Spinal cord (tissue), 9 donors: ENCODE measurements at regions not wholly inside any gene's neighbourhood (a gene's known extent, or its start where the extent isn't known, plus 50 kb on each side); places are given as distances from the start of the nearest gene placed in this dataset.

ENCODE experiments used
- DNase-seq, 6 donors: peaks; one replicate each; pipeline versions ENCODE4 v3.0.0 to v3.0.0-alpha.2; 2013 to 2015; ENCODE audit warnings: low spot score in 6 of 6, low read depth in 4 of 6
- H3K27ac ChIP-seq: one replicate; pipeline ENCODE4 v1.5.1; 2013; ENCODE audit warnings: low read depth, low read length, control low read depth
- H3K27me3 ChIP-seq: one replicate; pipeline ENCODE4 v1.6.1; 2013; ENCODE audit warnings: low read length; ENCODE audit not compliant: control insufficient read depth, insufficient read depth
- H3K36me3 ChIP-seq: one replicate; pipeline ENCODE4 v1.6.1; 2013; ENCODE audit warnings: low read length; ENCODE audit not compliant: control insufficient read depth, insufficient read depth
- H3K4me1 ChIP-seq: one replicate; pipeline ENCODE4 v1.6.1; 2013; ENCODE audit warnings: low read length; ENCODE audit not compliant: control insufficient read depth, insufficient read depth
- H3K4me3 ChIP-seq: one replicate; pipeline ENCODE4 v1.5.1; 2013; ENCODE audit warnings: low read depth, low read length, control low read depth
- H3K9me3 ChIP-seq: one replicate; pipeline ENCODE4 v1.6.1; 2013; ENCODE audit warnings: low read length; ENCODE audit not compliant: control insufficient read depth, insufficient read depth
- WGBS: methylation state at CpG from one replicate; pipeline ENCODE4 v1.1.5; 2013; ENCODE audit warnings: missing lambda C conversion rate; ENCODE audit not compliant: insufficient coverage; 5-methylcytosine and 5-hydroxymethylcytosine counted together
- donor health status: healthy.

GRCh38 chr4:136371231-136371630, 1161.1 kb downstream of the PCDH18 start:
- Histone ChIP-seq H3K27me3 (no peaks in the 10 kb centered on the region), H3K4me3 (no peak overlapping the region), H3K27ac (no peak overlapping the region), H3K9me3 (no peaks in the 10 kb centered on the region), H3K36me3 (no peaks in the 10 kb centered on the region), H3K4me1 (no peaks in the 10 kb centered on the region)
- WGBS = no CpG with 5 or more reads among the region's 2 CpGs
- DNase-seq = no peak

- Histone ChIP-seq H3K4me3 (no peak overlapping the region), H3K9me3 (no peaks in the 10 kb centered on the region), H3K4me1 (no peaks in the 10 kb centered on the region), H3K27me3 (no peaks in the 10 kb centered on the region), H3K36me3 (no peaks in the 10 kb centered on the region), H3K27ac (no peak overlapping the region)
- no CpG with 5 or more reads among the region's 2 CpGs for WGBS
- DNase-seq = no peak
Measured at GRCh38 chr4:136369073-136369472, 1163.2 kb downstream of the PCDH18 start.

DNA sequence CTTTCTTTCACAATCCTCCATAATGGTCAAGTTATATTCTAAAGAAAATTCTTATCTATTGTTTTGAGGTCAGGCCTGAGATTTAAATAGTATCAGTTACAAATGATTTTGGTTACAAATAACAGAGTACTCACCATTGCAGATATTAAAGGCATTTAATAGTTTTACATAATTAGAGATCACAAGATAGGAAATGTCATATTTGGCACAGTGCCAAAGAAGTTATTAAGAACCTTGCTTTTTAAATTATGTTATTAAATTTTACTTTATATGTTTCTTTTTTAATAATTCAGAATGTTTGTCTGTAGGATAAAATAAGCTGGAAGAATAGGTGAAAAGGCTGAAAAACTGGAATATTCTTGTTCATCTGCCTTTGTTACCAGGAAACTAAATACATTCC, 1174.7 kb downstream of the PCDH18 start:
- H3K27ac ChIP-seq = no peak overlapping the region
- no peaks in the 10 kb centered on the region for H3K9me3 ChIP-seq
- H3K4me1 ChIP-seq = no peaks in the 10 kb centered on the region
- no peak for DNase-seq
- H3K27me3 ChIP-seq = no peaks in the 10 kb centered on the region
- no peak overlapping the region for H3K4me3 ChIP-seq
- no peaks in the 10 kb centered on the region for H3K36me3 ChIP-seq

DNA sequence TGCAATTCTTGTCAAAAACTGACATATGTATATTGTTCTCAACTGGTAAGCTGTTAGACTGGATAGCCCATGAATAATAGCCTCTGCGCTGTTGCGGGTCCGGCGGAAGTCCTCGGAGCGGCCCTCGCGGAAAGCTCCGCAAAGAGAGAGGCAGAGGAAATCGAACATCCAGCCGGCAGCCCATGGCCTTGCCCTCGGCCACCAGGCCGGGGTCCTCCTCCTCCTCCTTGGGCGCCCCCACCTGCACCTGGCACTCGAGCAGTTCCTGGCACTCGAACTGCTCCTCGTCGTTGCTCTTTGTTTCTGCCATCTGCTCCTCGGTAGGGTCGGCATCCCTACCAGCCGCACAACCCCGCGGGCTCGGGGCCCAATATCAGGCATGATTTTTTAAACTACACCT, 1176.3 kb downstream of the PCDH18 start:
- no peak overlapping the region for H3K4me3 ChIP-seq
- no peak for DNase-seq
- H3K27ac ChIP-seq = no peak overlapping the region
- H3K36me3 ChIP-seq = no peaks in the 10 kb centered on the region
- H3K9me3 ChIP-seq = no peaks in the 10 kb centered on the region
- 89% methylated on average over 19 of the region's 24 CpGs for WGBS
- H3K27me3 ChIP-seq = no peaks in the 10 kb centered on the region
- H3K4me1 ChIP-seq = no peaks in the 10 kb centered on the region

DNA sequence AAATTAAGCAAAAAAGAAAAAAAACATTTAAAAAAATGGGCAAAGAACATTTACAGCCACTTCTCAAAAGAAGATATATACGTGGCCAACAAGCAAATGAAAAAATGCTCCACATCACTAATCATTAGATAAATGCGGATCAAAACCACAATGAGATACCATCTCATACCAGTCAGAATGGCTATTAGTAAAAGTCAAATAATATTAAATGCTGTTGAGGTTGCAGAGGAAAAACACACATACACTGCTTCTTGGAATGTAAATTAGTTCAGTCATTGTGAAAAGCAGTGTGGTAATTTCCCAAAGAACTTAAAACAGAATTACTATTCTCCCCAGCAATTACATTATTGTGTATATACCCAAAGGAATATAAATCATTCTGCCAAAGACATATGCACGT, 1189.0 kb downstream of the PCDH18 start:
- no peaks in the 10 kb centered on the region for H3K36me3 ChIP-seq
- WGBS = no CpG with 5 or more reads among the region's 3 CpGs

DNA sequence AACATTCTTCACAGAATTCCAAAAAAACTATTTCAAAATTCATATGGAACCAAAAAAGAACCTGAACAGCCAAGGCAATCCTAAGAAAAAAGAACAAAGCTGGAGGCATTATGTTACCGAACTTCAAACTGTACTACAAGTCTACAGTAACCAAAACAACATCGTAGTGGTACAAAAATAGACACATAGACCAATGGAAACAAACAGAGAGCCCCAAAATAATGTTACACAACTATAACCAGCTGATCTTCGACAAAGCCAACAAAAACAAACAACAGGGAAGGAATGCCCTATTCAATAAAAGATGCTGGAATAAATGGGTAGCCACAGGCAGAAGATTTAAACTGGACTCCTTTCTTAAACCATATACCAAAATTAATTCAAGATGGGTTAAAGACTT, 1189.6 kb downstream of the PCDH18 start:
- 100% methylated on average over 1 of the region's 3 CpGs for WGBS
- Histone ChIP-seq H3K9me3 (no peaks in the 10 kb centered on the region), H3K4me1 (no peaks in the 10 kb centered on the region), H3K27me3 (no peaks in the 10 kb centered on the region), H3K4me3 (no peak overlapping the region), H3K27ac (no peak overlapping the region), H3K36me3 (no peaks in the 10 kb centered on the region)
- DNase-seq = no peak

More for the DNA sequence above, 1189.0 kb downstream of the PCDH18 start:
- DNase-seq = no peak
- Histone ChIP-seq H3K27me3 (no peaks in the 10 kb centered on the region), H3K9me3 (no peaks in the 10 kb centered on the region), H3K4me1 (no peaks in the 10 kb centered on the region), H3K27ac (no peak overlapping the region), H3K4me3 (no peak overlapping the region)

- 88% methylated on average over 3 of the region's 4 CpGs for WGBS
- H3K4me1 ChIP-seq = no peaks in the 10 kb centered on the region
- DNase-seq = no peak
Measured at GRCh38 chr4:136337216-136337615, 1195.1 kb downstream of the PCDH18 start.

DNA sequence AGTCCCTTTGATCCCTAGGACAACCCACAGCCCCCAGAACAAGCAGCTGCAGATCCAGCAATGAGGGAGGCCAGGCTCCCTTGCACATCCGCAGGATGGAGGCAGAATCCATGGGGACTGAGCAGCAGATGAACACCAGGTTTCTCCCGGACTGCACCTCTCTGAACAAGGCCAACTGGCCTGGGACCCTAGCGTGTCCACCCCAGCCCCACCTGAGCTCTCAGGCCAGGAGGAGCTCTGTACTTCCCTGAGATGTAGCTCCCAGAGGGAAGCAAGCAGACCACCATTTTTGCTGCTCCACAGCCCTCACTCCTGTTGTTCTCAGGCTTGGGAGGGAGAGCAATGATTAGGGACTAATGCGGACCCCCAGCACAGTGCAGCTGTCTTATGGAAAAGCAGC, 1195.8 kb downstream of the PCDH18 start:
- H3K27ac ChIP-seq = no peak overlapping the region
- no peak overlapping the region for H3K4me3 ChIP-seq
- no peak for DNase-seq
- no peaks in the 10 kb centered on the region for H3K27me3 ChIP-seq
- no peaks in the 10 kb centered on the region for H3K4me1 ChIP-seq
- H3K9me3 ChIP-seq = no peaks in the 10 kb centered on the region
- WGBS = 95% methylated on average over 4 of the region's 4 CpGs
- H3K36me3 ChIP-seq = no peaks in the 10 kb centered on the region

More at GRCh38 chr4:136337216-136337615, 1195.1 kb downstream of the PCDH18 start:
- Histone ChIP-seq H3K9me3 (no peaks in the 10 kb centered on the region), H3K27me3 (no peaks in the 10 kb centered on the region), H3K36me3 (no peaks in the 10 kb centered on the region), H3K4me3 (no peak overlapping the region), H3K27ac (no peak overlapping the region)

DNA sequence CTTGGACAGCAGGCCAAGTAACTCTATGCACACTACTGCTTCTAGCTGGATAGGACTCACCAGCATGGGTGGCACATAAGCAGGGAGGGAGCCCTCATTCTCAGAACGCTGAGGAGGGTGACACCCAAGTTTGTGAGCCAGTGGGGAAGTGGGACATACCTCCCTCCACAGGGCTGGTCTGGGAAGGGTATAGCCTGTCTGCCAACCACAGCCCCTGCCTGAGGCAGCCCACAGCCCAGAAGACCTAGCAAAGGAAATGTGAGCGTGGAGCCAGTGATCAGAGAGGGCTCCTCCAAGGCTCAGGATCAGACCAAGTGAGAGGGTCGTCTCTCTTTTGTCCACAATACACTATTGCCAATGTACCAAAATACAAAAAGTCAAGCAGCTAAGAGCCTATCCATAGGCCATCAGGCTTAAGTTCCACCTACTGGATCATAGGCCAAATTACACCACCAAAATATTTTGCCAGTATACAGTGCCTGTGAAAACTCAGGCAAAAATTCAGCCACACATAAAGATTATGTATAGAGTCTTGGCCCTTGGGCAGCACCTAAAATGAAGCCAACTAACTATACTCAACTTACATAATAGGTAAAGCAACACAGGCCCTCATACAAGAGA, 1203.1 kb downstream of the PCDH18 start:
- Histone ChIP-seq H3K4me1 (no peaks in the 10 kb centered on the region), H3K27me3 (no peaks in the 10 kb centered on the region), H3K9me3 (no peaks in the 10 kb centered on the region), H3K4me3 (no peak overlapping the region), H3K27ac (no peak overlapping the region), H3K36me3 (no peaks in the 10 kb centered on the region)
- DNase-seq = no peak
- 90% methylated on average over 2 of the region's 3 CpGs for WGBS

- Histone ChIP-seq H3K4me1 (no peaks in the 10 kb centered on the region), H3K27ac (no peak overlapping the region), H3K27me3 (no peaks in the 10 kb centered on the region), H3K36me3 (no peaks in the 10 kb centered on the region), H3K9me3 (no peaks in the 10 kb centered on the region), H3K4me3 (no peak overlapping the region)
- DNase-seq = no peak
- 56% methylated on average over 1 of the region's 5 CpGs for WGBS
Measured at GRCh38 chr4:136328131-136328530, 1204.2 kb downstream of the PCDH18 start.
